CD4-positive, CD25-positive, alpha-beta regulatory T cell (primary cell): ENCODE measurements at regions not wholly inside any gene's neighbourhood (a gene's known extent, or its start where the extent isn't known, plus 50 kb on each side); places are given as distances from the start of the nearest gene placed in this dataset.
"Not testable (repeated sequence)": the region's sequence is repeated elsewhere in the genome, so short reads cannot be mapped to it uniquely, and the experiment has no call there.

Experiments used
- ATAC-seq, 2 donors: fragments of 150-1000 bp; cut with Tn5 transposase; one replicate each; pipeline ENCODE4 v1.10.0; 2021; ENCODE audit warnings: low read depth in 2 of 2, moderate number of reproducible peaks in 2 of 2, moderate library complexity in 1 of 2
- DNase-seq, 3 donors: peaks; one replicate each; pipeline versions ENCODE4 v3.0.0 to v3.0.0-alpha.2; 2012 to 2022; ENCODE audit warnings: mixed read lengths in 1 of 3
- H3K27ac ChIP-seq: one replicate; pipeline ENCODE4 v1.7.0; 2013; ENCODE audit warnings: mild to moderate bottlenecking, low read length; ENCODE audit not compliant: insufficient read depth, poor library complexity, severe bottlenecking
- H3K27me3 ChIP-seq: one replicate; pipeline ENCODE4 v1.7.0; 2013; ENCODE audit warnings: low read length; ENCODE audit not compliant: control insufficient read depth, insufficient read depth
- H3K36me3 ChIP-seq: one replicate; pipeline ENCODE4 v1.7.0; 2013; ENCODE audit warnings: mild to moderate bottlenecking, low read length, moderate library complexity; ENCODE audit not compliant: control insufficient read depth, insufficient read depth
- H3K4me1 ChIP-seq: 2 replicates; pipeline ENCODE4 v1.7.0; 2013; ENCODE audit warnings: mild to moderate bottlenecking, low read length; ENCODE audit not compliant: insufficient read depth, control insufficient read depth, poor library complexity, severe bottlenecking
- H3K4me3 ChIP-seq: one replicate; pipeline ENCODE4 v1.7.0; 2013; ENCODE audit warnings: low read depth, mild to moderate bottlenecking, low read length, moderate library complexity
- H3K9me3 ChIP-seq, 2 experiments: 1 replicate in 1 of 2; 2 replicates in 1 of 2; pipeline ENCODE4 v1.7.0; 2013; ENCODE audit warnings: low read length in 2 of 2, mild to moderate bottlenecking in 1 of 2, moderate library complexity in 1 of 2; ENCODE audit not compliant: control insufficient read depth in 2 of 2
- H3K27ac Mint-ChIP-seq, 3 donors: one replicate each; pipeline ENCODE4 v1.8.0; 2020 to 2022; ENCODE audit warnings: mild to moderate bottlenecking in 3 of 3, mixed read lengths in 3 of 3, moderate library complexity in 2 of 3
- H3K27me3 Mint-ChIP-seq: one replicate; pipeline ENCODE4 v1.8.0; 2022; ENCODE audit warnings: mild to moderate bottlenecking, mixed read lengths
- H3K36me3 Mint-ChIP-seq: one replicate; pipeline ENCODE4 v1.8.0; 2020; ENCODE audit warnings: mixed read lengths
- H3K4me1 Mint-ChIP-seq, 4 donors: one replicate each; pipeline ENCODE4 v1.8.0; 2020 to 2022; ENCODE audit warnings: mixed read lengths in 4 of 4, mild to moderate bottlenecking in 1 of 4
- H3K4me3 Mint-ChIP-seq, 4 donors: one replicate each; pipeline ENCODE4 v1.8.0; 2020 to 2022; ENCODE audit warnings: mild to moderate bottlenecking in 4 of 4, mixed read lengths in 4 of 4, moderate library complexity in 3 of 4
- H3K9me3 Mint-ChIP-seq, 7 donors: one replicate each; pipeline ENCODE4 v1.8.0; 2020 to 2022; ENCODE audit warnings: mixed read lengths in 7 of 7, mild to moderate bottlenecking in 3 of 7, moderate library complexity in 2 of 7

DNA sequence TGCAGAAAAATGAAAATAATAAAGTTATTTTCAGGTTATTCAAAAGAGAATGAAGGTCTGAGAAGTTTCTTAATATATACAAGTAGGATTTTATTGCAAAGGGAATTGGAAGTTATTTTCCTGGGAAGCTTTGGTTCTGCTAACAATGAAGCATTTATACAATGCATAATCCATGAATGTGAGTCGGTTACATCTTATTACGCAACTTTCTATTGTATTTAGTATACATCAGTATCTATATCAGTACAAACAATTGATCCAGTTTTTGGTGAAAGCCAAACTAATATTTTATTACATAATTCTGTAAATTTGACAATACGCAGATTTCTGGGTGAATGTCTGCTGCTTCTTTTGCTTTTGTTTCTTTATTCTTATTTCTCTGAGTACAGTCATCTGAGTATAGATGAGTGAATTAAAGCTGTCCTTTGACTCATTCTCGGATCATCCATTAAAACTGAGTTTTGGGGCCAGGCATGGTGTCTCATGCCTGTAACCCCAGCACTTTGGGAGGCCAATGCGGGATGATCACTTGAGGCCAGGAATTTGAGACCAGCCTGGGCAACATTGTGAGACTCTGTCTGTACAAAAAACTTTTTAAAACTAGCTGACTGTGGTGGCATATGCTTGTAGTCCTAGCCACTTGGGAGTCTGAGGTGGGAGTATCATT, 108.5 kb downstream of the SOCS6 start:
- Mint-ChIP-seq H3K36me3 (no peaks in the 10 kb centered on the region), H3K4me3 (no peak overlapping the region), H3K27ac (no peak overlapping the region), H3K9me3 (peaks cover 0 to 2% (median 0%) of the 10 kb centered on the region in 7 donors), H3K27me3 (peaks cover 9% of the 10 kb centered on the region), H3K4me1 (no peaks in the 10 kb centered on the region)
- ATAC-seq: no peak
- H3K27me3 ChIP-seq: no peaks in the 10 kb centered on the region
- H3K4me1 ChIP-seq: no peaks in the 10 kb centered on the region
- H3K36me3 ChIP-seq: no peaks in the 10 kb centered on the region
- no peaks in the 10 kb centered on the region for H3K9me3 ChIP-seq
- H3K4me3 ChIP-seq: no peak overlapping the region
- DNase-seq: no peak
- H3K27ac ChIP-seq: no peak overlapping the region

DNA sequence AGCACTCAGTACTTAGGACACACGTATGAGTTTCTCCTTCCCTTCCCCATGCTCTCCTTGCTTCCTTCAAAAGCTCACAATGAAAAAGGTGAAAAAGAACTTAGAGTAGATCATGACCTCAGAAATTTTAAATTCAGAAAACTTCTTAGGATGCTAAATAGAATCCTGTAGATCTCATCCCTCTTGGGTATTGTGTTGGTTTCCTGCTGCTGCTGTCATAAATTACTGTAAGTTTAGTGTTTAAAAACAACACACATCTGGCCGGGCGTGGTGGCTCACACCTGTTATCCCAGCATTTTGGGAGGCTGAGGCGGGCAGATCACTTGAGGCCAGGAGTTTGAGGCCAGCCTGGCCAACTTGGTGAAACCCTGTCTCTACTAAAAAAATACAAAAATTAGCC, 106.9 kb downstream of the SOCS6 start:
- not testable (repeated sequence) for H3K9me3 ChIP-seq, H3K27me3 Mint-ChIP-seq, H3K4me3 Mint-ChIP-seq, H3K4me1 Mint-ChIP-seq, ATAC-seq, DNase-seq, H3K9me3 Mint-ChIP-seq, H3K36me3 Mint-ChIP-seq, H3K36me3 ChIP-seq, H3K27ac ChIP-seq, H3K4me1 ChIP-seq, H3K27me3 ChIP-seq, H3K4me3 ChIP-seq
- H3K27ac Mint-ChIP-seq: peak overlapping the region in 2 of 3 donors; percentile 9 to 10

GRCh38 chr18:70394672-70395071, 105.8 kb downstream of the SOCS6 start:
- Histone ChIP-seq H3K4me1 (no peaks in the 10 kb centered on the region), H3K27me3 (no peaks in the 10 kb centered on the region), H3K4me3 (no peak overlapping the region), H3K36me3 (no peaks in the 10 kb centered on the region), H3K27ac (no peak overlapping the region), H3K9me3 (no peaks in the 10 kb centered on the region)
- Mint-ChIP-seq H3K27ac (no peak overlapping the region), H3K27me3 (peaks cover 9% of the 10 kb centered on the region), H3K4me1 (no peaks in the 10 kb centered on the region), H3K4me3 (no peak overlapping the region), H3K9me3 (peaks cover 0 to 2% (median 0%) of the 10 kb centered on the region in 7 donors), H3K36me3 (no peaks in the 10 kb centered on the region)
- ATAC-seq (no peak), DNase-seq (no peak)

GRCh38 chr18:70390371-70391090, 101.7 kb downstream of the SOCS6 start:
- peaks cover 4% of the 10 kb centered on the region for H3K27me3 Mint-ChIP-seq
- no peak overlapping the region for H3K27ac Mint-ChIP-seq
- ATAC-seq: no peak
- Histone ChIP-seq H3K36me3 (no peaks in the 10 kb centered on the region), H3K27me3 (no peaks in the 10 kb centered on the region), H3K4me1 (no peaks in the 10 kb centered on the region), H3K4me3 (no peak overlapping the region), H3K9me3 (no peaks in the 10 kb centered on the region), H3K27ac (no peak overlapping the region)
- peaks cover 0 to 2% (median 0%) of the 10 kb centered on the region in 7 donors for H3K9me3 Mint-ChIP-seq
- no peak overlapping the region for H3K4me3 Mint-ChIP-seq
- H3K4me1 Mint-ChIP-seq: no peaks in the 10 kb centered on the region
- H3K36me3 Mint-ChIP-seq: no peaks in the 10 kb centered on the region
- DNase-seq: no peak

DNA sequence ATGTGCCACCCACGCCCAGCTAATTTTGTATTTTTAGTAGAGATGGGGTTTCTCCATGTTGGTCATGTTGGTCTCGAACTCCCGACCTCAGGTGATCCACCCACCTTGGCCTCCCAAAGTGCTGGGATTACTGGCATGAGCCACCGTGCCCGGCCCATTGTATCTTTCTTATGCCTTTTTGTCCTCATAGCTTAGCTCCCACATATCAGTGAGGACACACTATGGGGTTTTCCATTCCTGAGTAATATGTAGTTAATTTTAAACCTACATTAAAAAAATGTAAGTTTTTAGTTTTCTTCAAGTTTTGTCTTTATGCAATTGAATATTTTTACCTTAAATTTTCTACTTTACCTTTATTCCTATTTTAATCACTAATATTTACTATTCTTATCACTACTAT, 100.2 kb downstream of the SOCS6 start:
- H3K4me1 ChIP-seq, H3K27me3 Mint-ChIP-seq, ATAC-seq, DNase-seq, H3K27ac Mint-ChIP-seq, H3K9me3 ChIP-seq, H3K27me3 ChIP-seq, H3K9me3 Mint-ChIP-seq, H3K4me3 ChIP-seq, H3K4me3 Mint-ChIP-seq, H3K36me3 Mint-ChIP-seq, H3K36me3 ChIP-seq, H3K27ac ChIP-seq, H3K4me1 Mint-ChIP-seq: not testable (repeated sequence)

DNA sequence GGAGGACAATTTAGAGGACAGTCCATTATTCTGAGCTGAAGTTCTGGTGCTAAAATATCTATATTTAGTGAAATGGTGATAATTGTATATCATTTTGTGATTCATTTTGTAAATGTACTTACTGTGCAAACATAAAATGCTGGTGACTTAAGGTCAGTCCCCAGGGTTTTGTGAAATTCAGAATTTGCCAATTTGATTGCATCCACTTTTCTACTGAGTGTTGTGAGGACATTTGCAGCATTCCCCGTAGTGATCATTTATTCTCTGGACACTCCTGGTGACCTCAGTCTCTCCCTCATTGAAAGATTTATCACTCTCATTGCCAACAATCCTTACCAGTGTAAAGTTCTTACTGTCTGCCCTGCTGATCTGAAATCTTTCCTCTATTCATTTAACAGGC, 98.2 kb downstream of the SOCS6 start:
- H3K4me3 Mint-ChIP-seq: no peak overlapping the region
- Histone ChIP-seq H3K4me3 (no peak overlapping the region), H3K36me3 (no peaks in the 10 kb centered on the region), H3K4me1 (no peaks in the 10 kb centered on the region), H3K9me3 (no peaks in the 10 kb centered on the region), H3K27ac (no peak overlapping the region), H3K27me3 (no peaks in the 10 kb centered on the region)
- H3K27me3 Mint-ChIP-seq: no peaks in the 10 kb centered on the region
- H3K9me3 Mint-ChIP-seq: peaks cover 0 to 5% (median 0%) of the 10 kb centered on the region in 7 donors
- DNase-seq (no peak), ATAC-seq (no peak)
- no peaks in the 10 kb centered on the region for H3K4me1 Mint-ChIP-seq
- no peaks in the 10 kb centered on the region for H3K36me3 Mint-ChIP-seq
- H3K27ac Mint-ChIP-seq: no peak overlapping the region

DNA sequence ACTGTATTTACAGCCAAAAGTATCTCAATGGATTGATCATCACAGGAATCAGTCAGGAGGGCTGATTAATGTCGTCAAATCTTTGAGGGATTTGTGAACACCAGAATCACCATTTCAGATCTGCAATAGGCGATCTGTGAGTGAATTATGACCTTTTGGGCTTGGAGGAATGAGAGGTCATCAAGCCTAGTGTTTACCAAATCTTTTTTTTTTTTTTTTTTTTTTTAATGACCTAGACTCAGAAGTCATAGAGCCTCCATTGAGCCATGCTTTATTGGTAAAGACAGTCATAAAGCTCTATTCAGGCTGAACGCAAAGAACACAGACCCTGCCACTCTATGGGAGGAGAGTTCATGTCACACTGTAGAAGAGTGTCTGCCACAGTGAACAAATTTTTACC, 97.7 kb downstream of the SOCS6 start:
- Mint-ChIP-seq H3K27ac (no peak overlapping the region), H3K36me3 (no peaks in the 10 kb centered on the region), H3K4me1 (no peaks in the 10 kb centered on the region), H3K27me3 (no peaks in the 10 kb centered on the region), H3K4me3 (no peak overlapping the region), H3K9me3 (peaks cover 0 to 6% (median 0%) of the 10 kb centered on the region in 7 donors)
- Histone ChIP-seq H3K9me3 (no peaks in the 10 kb centered on the region), H3K4me1 (no peaks in the 10 kb centered on the region), H3K4me3 (no peak overlapping the region), H3K36me3 (no peaks in the 10 kb centered on the region), H3K27ac (no peak overlapping the region), H3K27me3 (no peaks in the 10 kb centered on the region)
- DNase-seq: no peak
- ATAC-seq: no peak

DNA sequence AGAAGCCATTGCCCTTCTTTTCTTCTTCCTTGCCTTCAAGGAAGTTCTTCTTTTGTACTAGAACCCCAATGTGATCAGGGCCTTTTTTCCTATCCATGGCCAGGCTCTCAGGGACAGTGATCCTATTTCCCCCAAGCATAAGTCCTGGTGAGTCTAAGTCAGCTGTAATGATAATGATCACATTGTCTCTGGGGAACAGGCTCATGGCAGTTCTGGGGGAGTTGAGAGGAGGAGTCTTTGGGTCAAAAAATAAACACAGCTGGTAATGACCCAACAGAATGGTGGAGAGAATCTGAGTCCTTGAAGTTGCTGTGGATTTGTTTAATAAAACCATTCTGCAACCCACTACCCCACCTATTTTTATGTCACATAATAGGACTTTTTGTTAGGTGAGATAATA, 96.6 kb downstream of the SOCS6 start:
- Mint-ChIP-seq H3K36me3 (no peaks in the 10 kb centered on the region), H3K4me3 (no peak overlapping the region), H3K27me3 (no peaks in the 10 kb centered on the region), H3K9me3 (peaks cover 0 to 7% (median 0%) of the 10 kb centered on the region in 7 donors), H3K4me1 (no peaks in the 10 kb centered on the region), H3K27ac (no peak overlapping the region)
- no peak for DNase-seq
- no peak for ATAC-seq
- Histone ChIP-seq H3K4me1 (no peaks in the 10 kb centered on the region), H3K27ac (no peak overlapping the region), H3K36me3 (no peaks in the 10 kb centered on the region), H3K27me3 (no peaks in the 10 kb centered on the region), H3K9me3 (no peaks in the 10 kb centered on the region), H3K4me3 (no peak overlapping the region)
